NB4 (cell line): ENCODE measurements at regions not wholly inside any gene's neighbourhood (a gene's known extent, or its start where the extent isn't known, plus 50 kb on each side); places are given as distances from the start of the nearest gene placed in this dataset.

Experiments
- MYC ChIP-seq: IDR thresholded peaks from 2 replicates; pipeline ENCODE4 v1.6.1; 2011; ENCODE audit warnings: low read depth, low read length
- POLR2A ChIP-seq: IDR thresholded peaks from 2 replicates; pipeline ENCODE4 v1.6.1; 2011; ENCODE audit warnings: mild to moderate bottlenecking; ENCODE audit not compliant: insufficient read length; ENCODE audit errors: extremely low read depth
- TF ChIP-seq, protein P1 (sequence below): IDR thresholded peaks from one replicate; pipeline ENCODE4 v1.5.1; 2012; ENCODE audit warnings: low read depth, low read length

DNA sequence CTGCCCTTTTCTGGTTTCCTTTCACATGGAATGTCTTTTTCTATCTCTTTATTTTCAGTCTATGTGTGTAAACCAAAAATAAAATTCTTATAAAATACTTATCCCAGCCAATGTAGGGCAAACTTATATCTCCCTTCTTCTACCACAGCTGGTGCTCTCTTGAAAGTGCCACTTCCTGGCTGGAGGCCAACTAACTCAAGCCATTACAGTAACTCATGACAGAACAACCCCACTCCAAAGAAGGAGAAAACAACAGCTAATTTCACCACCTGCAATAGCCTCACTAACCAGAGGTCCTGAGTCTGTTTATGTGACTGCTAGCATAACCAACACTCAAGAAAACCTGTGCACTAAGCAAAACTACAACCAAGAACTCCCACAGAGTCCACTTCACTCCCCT lies 74.9 kb upstream of the DBX1 start:
- TF ChIP-seq POLR2A: no peak
- TF ChIP-seq MYC: no peak
- TF ChIP-seq, protein P1, sequence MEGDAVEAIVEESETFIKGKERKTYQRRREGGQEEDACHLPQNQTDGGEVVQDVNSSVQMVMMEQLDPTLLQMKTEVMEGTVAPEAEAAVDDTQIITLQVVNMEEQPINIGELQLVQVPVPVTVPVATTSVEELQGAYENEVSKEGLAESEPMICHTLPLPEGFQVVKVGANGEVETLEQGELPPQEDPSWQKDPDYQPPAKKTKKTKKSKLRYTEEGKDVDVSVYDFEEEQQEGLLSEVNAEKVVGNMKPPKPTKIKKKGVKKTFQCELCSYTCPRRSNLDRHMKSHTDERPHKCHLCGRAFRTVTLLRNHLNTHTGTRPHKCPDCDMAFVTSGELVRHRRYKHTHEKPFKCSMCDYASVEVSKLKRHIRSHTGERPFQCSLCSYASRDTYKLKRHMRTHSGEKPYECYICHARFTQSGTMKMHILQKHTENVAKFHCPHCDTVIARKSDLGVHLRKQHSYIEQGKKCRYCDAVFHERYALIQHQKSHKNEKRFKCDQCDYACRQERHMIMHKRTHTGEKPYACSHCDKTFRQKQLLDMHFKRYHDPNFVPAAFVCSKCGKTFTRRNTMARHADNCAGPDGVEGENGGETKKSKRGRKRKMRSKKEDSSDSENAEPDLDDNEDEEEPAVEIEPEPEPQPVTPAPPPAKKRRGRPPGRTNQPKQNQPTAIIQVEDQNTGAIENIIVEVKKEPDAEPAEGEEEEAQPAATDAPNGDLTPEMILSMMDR: no peak
